WTC11 (cell line): ENCODE measurements at regions not wholly inside any gene's neighbourhood (a gene's known extent, or its start where the extent isn't known, plus 50 kb on each side); places are given as distances from the start of the nearest gene placed in this dataset.

Experiments used
- ATF3 ChIP-seq: sonication (generic); formaldehyde crosslinking; conservative IDR thresholded peaks from 2 replicates; pipeline ENCODE4 v1.8.1; 2022; ENCODE audit warnings: mild to moderate bottlenecking, missing genetic modification reagents
- CTCF ChIP-seq: fragments of 200-600 bp; IDR thresholded peaks from 2 replicates; pipeline ENCODE4 v1.8.0; 2022; ENCODE audit warnings: antibody characterized with exemption
- ERG ChIP-seq: fragments of 250-450 bp; sonication (Bioruptor Pico); IDR thresholded peaks from 2 replicates; pipeline ENCODE4 v1.8.0; 2021; ENCODE audit warnings: mild to moderate bottlenecking
- TEAD4 ChIP-seq: sonication (generic); formaldehyde crosslinking; IDR thresholded peaks from 2 replicates; pipeline ENCODE4 v1.8.0; 2022; ENCODE audit warnings: mild to moderate bottlenecking, missing genetic modification reagents

GRCh38 chr7:17710312-17710711 lies 230.0 kb downstream of the SNX13 start:
- TF ChIP-seq ERG, result no peak
- no peak for TF ChIP-seq CTCF
- TF ChIP-seq ATF3 (CRISPR knock-in tag), result no peak
- no peak for TF ChIP-seq TEAD4 (CRISPR knock-in tag)
